ENCODE measurements at regions not wholly inside any gene's neighbourhood (a gene's known extent, or its start where the extent isn't known, plus 50 kb on each side); places are given as distances from the start of the nearest gene placed in this dataset.

GRCh38 chr11:82634091-82634490 lies 99.6 kb downstream of the FAM181B start:
- TF ChIP-seq, protein P1, sequence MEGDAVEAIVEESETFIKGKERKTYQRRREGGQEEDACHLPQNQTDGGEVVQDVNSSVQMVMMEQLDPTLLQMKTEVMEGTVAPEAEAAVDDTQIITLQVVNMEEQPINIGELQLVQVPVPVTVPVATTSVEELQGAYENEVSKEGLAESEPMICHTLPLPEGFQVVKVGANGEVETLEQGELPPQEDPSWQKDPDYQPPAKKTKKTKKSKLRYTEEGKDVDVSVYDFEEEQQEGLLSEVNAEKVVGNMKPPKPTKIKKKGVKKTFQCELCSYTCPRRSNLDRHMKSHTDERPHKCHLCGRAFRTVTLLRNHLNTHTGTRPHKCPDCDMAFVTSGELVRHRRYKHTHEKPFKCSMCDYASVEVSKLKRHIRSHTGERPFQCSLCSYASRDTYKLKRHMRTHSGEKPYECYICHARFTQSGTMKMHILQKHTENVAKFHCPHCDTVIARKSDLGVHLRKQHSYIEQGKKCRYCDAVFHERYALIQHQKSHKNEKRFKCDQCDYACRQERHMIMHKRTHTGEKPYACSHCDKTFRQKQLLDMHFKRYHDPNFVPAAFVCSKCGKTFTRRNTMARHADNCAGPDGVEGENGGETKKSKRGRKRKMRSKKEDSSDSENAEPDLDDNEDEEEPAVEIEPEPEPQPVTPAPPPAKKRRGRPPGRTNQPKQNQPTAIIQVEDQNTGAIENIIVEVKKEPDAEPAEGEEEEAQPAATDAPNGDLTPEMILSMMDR (IDR thresholded peaks at IDR 0.05), result no peak

- TF ChIP-seq, protein P1 (IDR thresholded peaks at IDR 0.05), result no peak
These were observed 101.7 kb downstream of the FAM181B start for GRCh38 chr11:82631722-82632630.

- TF ChIP-seq, protein P1 (IDR thresholded peaks at IDR 0.05), result no peak
These were observed 123.0 kb downstream of the FAM181B start for GRCh38 chr11:82610671-82611070.

- TF ChIP-seq, protein P1 (IDR thresholded peaks at IDR 0.05), result no peak
These were observed 126.9 kb downstream of the FAM181B start for GRCh38 chr11:82606738-82607137.

DNA sequence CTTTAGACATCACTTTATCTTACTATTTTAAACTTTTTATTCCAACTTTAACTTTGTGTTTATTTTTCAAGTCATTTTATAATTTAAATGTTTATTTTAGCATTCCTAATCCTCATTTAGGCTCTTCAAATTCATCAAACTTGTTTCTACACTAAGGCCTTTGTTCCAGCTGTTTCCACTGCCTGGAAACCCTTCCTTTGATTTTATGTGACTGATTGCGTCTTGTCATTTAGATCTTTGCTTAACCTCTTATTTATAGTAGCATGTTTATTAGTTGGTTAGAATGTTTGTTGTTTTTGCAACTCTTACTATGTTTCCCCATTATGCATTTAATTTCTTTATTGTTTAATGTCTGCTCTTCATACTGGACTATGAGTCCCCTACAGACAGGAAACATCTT lies 132.0 kb downstream of the FAM181B start:
- TF ChIP-seq, protein P1 (IDR thresholded peaks at IDR 0.05), result no peak

GRCh38 chr11:82599836-82600235 lies 133.8 kb downstream of the FAM181B start:
- TF ChIP-seq, protein P1 (IDR thresholded peaks at IDR 0.05), result no peak

GRCh38 chr11:82586581-82586980 lies 147.1 kb downstream of the FAM181B start:
- TF ChIP-seq, protein P1 (IDR thresholded peaks at IDR 0.05), result no peak
